Activated naive CD4-positive, alpha-beta T cell treated with anti-CD3 and anti-CD28 coated beads, Interleukin-2, amount 10 ng/mL, durations not matched to agents 7 days and 5 days (primary cell): ENCODE measurements at regions not wholly inside any gene's neighbourhood (a gene's known extent, or its start where the extent isn't known, plus 50 kb on each side); places are given as distances from the start of the nearest gene placed in this dataset.

Experiments used
- CTCF ChIA-PET: fragments of 350-600 bp; sonication (Branson Sonifier 250); formaldehyde crosslinking; loops from one replicate; lab custom pipeline; 2021; ENCODE audit warnings: antibody characterized with exemption; lab: Charles Lee
- DNase-seq: peaks from one replicate; pipeline ENCODE4 v3.0.0-alpha.2; 2020
- H3K27ac Mint-ChIP-seq: one replicate; pipeline ENCODE4 v1.8.0; 2021; ENCODE audit warnings: mild to moderate bottlenecking, moderate library complexity, mixed read lengths
- H3K27me3 Mint-ChIP-seq: one replicate; pipeline ENCODE4 v1.8.0; 2021; ENCODE audit warnings: mild to moderate bottlenecking, mixed read lengths
- H3K36me3 Mint-ChIP-seq: one replicate; pipeline ENCODE4 v1.8.0; 2021; ENCODE audit warnings: mixed read lengths
- H3K4me1 Mint-ChIP-seq: one replicate; pipeline ENCODE4 v1.8.0; 2021; ENCODE audit warnings: mixed read lengths
- H3K4me3 Mint-ChIP-seq: one replicate; pipeline ENCODE4 v1.8.0; 2021; ENCODE audit warnings: mild to moderate bottlenecking, moderate library complexity, mixed read lengths
- H3K9me3 Mint-ChIP-seq: one replicate; pipeline ENCODE4 v1.8.0; 2021; ENCODE audit warnings: mixed read lengths

GRCh38 chr15:61753018-61753710 is 307.1 kb downstream of the VPS13C start:
- Mint-ChIP-seq H3K9me3 (no peaks in the 10 kb centered on the region), H3K36me3 (no peaks in the 10 kb centered on the region), H3K4me3 (no peak overlapping the region), H3K27me3 (peaks cover 3% of the 10 kb centered on the region), H3K4me1 (no peaks in the 10 kb centered on the region), H3K27ac (no peak overlapping the region)
- CTCF ChIA-PET: no interaction called here
- DNase-seq: no peak

- Mint-ChIP-seq H3K4me3 (no peak overlapping the region), H3K27ac (no peak overlapping the region), H3K4me1 (no peaks in the 10 kb centered on the region), H3K9me3 (no peaks in the 10 kb centered on the region), H3K36me3 (no peaks in the 10 kb centered on the region), H3K27me3 (peaks cover 3% of the 10 kb centered on the region)
- CTCF ChIA-PET: no interaction called here
- no peak for DNase-seq
Measured at GRCh38 chr15:61752001-61752400, 308.2 kb downstream of the VPS13C start.

- Mint-ChIP-seq H3K27me3 (peaks cover 3% of the 10 kb centered on the region), H3K4me1 (no peaks in the 10 kb centered on the region), H3K36me3 (no peaks in the 10 kb centered on the region), H3K27ac (no peak overlapping the region), H3K4me3 (no peak overlapping the region), H3K9me3 (no peaks in the 10 kb centered on the region)
- no peak for DNase-seq
- CTCF ChIA-PET: no interaction called here
Measured at GRCh38 chr15:61750271-61751084, 309.8 kb downstream of the VPS13C start.

GRCh38 chr15:61749169-61749568 is 311.1 kb downstream of the VPS13C start:
- H3K36me3 Mint-ChIP-seq: no peaks in the 10 kb centered on the region
- no peaks in the 10 kb centered on the region for H3K9me3 Mint-ChIP-seq
- H3K4me1 Mint-ChIP-seq: no peaks in the 10 kb centered on the region
- H3K4me3 Mint-ChIP-seq: no peak overlapping the region
- peaks cover 3% of the 10 kb centered on the region for H3K27me3 Mint-ChIP-seq
- H3K27ac Mint-ChIP-seq: no peak overlapping the region
- CTCF ChIA-PET: no interaction called here
- DNase-seq: no peak

GRCh38 chr15:61748529-61748928 is 311.7 kb downstream of the VPS13C start:
- Mint-ChIP-seq H3K9me3 (no peaks in the 10 kb centered on the region), H3K4me3 (no peak overlapping the region), H3K27me3 (peaks cover 4% of the 10 kb centered on the region), H3K4me1 (no peaks in the 10 kb centered on the region), H3K27ac (no peak overlapping the region), H3K36me3 (no peaks in the 10 kb centered on the region)
- CTCF ChIA-PET: no interaction called here
- DNase-seq: no peak

GRCh38 chr15:61746589-61746988 is 313.7 kb downstream of the VPS13C start:
- H3K9me3 Mint-ChIP-seq: no peaks in the 10 kb centered on the region
- no peak overlapping the region for H3K4me3 Mint-ChIP-seq
- CTCF ChIA-PET: no interaction called here
- H3K27ac Mint-ChIP-seq: no peak overlapping the region
- peaks cover 7% of the 10 kb centered on the region for H3K27me3 Mint-ChIP-seq
- DNase-seq: no peak
- H3K4me1 Mint-ChIP-seq: no peaks in the 10 kb centered on the region
- H3K36me3 Mint-ChIP-seq: no peaks in the 10 kb centered on the region

GRCh38 chr15:61743345-61743909 is 316.8 kb downstream of the VPS13C start:
- no peaks in the 10 kb centered on the region for H3K9me3 Mint-ChIP-seq
- H3K4me3 Mint-ChIP-seq: no peak overlapping the region
- no peaks in the 10 kb centered on the region for H3K4me1 Mint-ChIP-seq
- DNase-seq: no peak
- no peak overlapping the region for H3K27ac Mint-ChIP-seq
- peaks cover 4% of the 10 kb centered on the region for H3K27me3 Mint-ChIP-seq
- no peaks in the 10 kb centered on the region for H3K36me3 Mint-ChIP-seq
- CTCF ChIA-PET: no interaction called here

- no peak overlapping the region for H3K27ac Mint-ChIP-seq
- CTCF ChIA-PET: no interaction called here
Measured at GRCh38 chr15:61742591-61742990, 317.7 kb downstream of the VPS13C start.

GRCh38 chr15:61736790-61737189 is 323.5 kb downstream of the VPS13C start:
- Mint-ChIP-seq H3K36me3 (no peaks in the 10 kb centered on the region), H3K27me3 (no peaks in the 10 kb centered on the region), H3K27ac (no peak overlapping the region), H3K4me3 (no peak overlapping the region), H3K9me3 (no peaks in the 10 kb centered on the region), H3K4me1 (no peaks in the 10 kb centered on the region)
- CTCF ChIA-PET: no interaction called here
- no peak for DNase-seq

More at GRCh38 chr15:61742591-61742990, 317.7 kb downstream of the VPS13C start:
- Mint-ChIP-seq H3K4me1 (no peaks in the 10 kb centered on the region), H3K27me3 (peaks cover 4% of the 10 kb centered on the region), H3K36me3 (no peaks in the 10 kb centered on the region), H3K4me3 (no peak overlapping the region), H3K9me3 (no peaks in the 10 kb centered on the region)
- no peak for DNase-seq

GRCh38 chr15:61731099-61731498 is 329.1 kb downstream of the VPS13C start:
- peaks cover 4% of the 10 kb centered on the region for H3K27me3 Mint-ChIP-seq
- H3K4me3 Mint-ChIP-seq: no peak overlapping the region
- no peaks in the 10 kb centered on the region for H3K9me3 Mint-ChIP-seq
- CTCF ChIA-PET: no interaction called here
- H3K4me1 Mint-ChIP-seq: no peaks in the 10 kb centered on the region
- H3K27ac Mint-ChIP-seq: no peak overlapping the region
- DNase-seq: no peak
- H3K36me3 Mint-ChIP-seq: no peaks in the 10 kb centered on the region

GRCh38 chr15:61729646-61730045 is 330.6 kb downstream of the VPS13C start:
- Mint-ChIP-seq H3K27me3 (peaks cover 4% of the 10 kb centered on the region), H3K4me1 (no peaks in the 10 kb centered on the region), H3K36me3 (no peaks in the 10 kb centered on the region), H3K9me3 (no peaks in the 10 kb centered on the region), H3K4me3 (no peak overlapping the region), H3K27ac (no peak overlapping the region)
- DNase-seq: no peak
- CTCF ChIA-PET: no interaction called here

- Mint-ChIP-seq H3K9me3 (no peaks in the 10 kb centered on the region), H3K4me1 (no peaks in the 10 kb centered on the region), H3K4me3 (no peak overlapping the region), H3K27ac (no peak overlapping the region), H3K36me3 (no peaks in the 10 kb centered on the region), H3K27me3 (peaks cover 4% of the 10 kb centered on the region)
- CTCF ChIA-PET: no interaction called here
- no peak for DNase-seq
Measured at GRCh38 chr15:61726166-61726565, 334.1 kb downstream of the VPS13C start.

GRCh38 chr15:61725251-61725650 is 335.0 kb downstream of the VPS13C start:
- Mint-ChIP-seq H3K4me3 (no peak overlapping the region), H3K27me3 (peaks cover 4% of the 10 kb centered on the region), H3K9me3 (no peaks in the 10 kb centered on the region), H3K36me3 (no peaks in the 10 kb centered on the region), H3K4me1 (no peaks in the 10 kb centered on the region), H3K27ac (no peak overlapping the region)
- DNase-seq: no peak
- CTCF ChIA-PET: no interaction called here

GRCh38 chr15:61724251-61724939 is 335.9 kb downstream of the VPS13C start:
- H3K4me3 Mint-ChIP-seq: no peak overlapping the region
- CTCF ChIA-PET: no interaction called here
- no peaks in the 10 kb centered on the region for H3K36me3 Mint-ChIP-seq
- no peaks in the 10 kb centered on the region for H3K9me3 Mint-ChIP-seq
- H3K27ac Mint-ChIP-seq: no peak overlapping the region
- no peak for DNase-seq
- H3K4me1 Mint-ChIP-seq: no peaks in the 10 kb centered on the region
- H3K27me3 Mint-ChIP-seq: peaks cover 4% of the 10 kb centered on the region
